Stomach (tissue), 8 donors: ENCODE measurements at regions not wholly inside any gene's neighbourhood (a gene's known extent, or its start where the extent isn't known, plus 50 kb on each side); places are given as distances from the start of the nearest gene placed in this dataset.

ENCODE experiments used
- DNase-seq, 2 donors: peaks; one replicate each; pipeline versions ENCODE4 v3.0.0 to v3.0.0-alpha.2; 2013 to 2019
- H3K27ac ChIP-seq, 5 donors: fragments of 200-600 bp in 4 of 5; sonication (generic) in 4 of 5; one replicate each; pipeline ENCODE4 v1.5.1; 2013 to 2019; ENCODE audit warnings: mild to moderate bottlenecking in 1 of 5, moderate library complexity in 1 of 5
- H3K27me3 ChIP-seq, 3 donors: fragments of 200-600 bp; sonication (generic); one replicate each; pipeline ENCODE4 v1.5.1; 2017 to 2019; ENCODE audit warnings: mixed run types in 1 of 3
- H3K36me3 ChIP-seq, 4 donors: fragments of 200-600 bp; sonication (generic); 1 replicate in 3 of 4; 2 replicates in 1 of 4; pipeline ENCODE4 v1.5.1; 2016 to 2019
- H3K4me1 ChIP-seq, 4 donors: fragments of 200-600 bp; sonication (generic); one replicate each; pipeline ENCODE4 v1.5.1; 2016 to 2019
- H3K4me3 ChIP-seq, 4 donors: fragments of 200-600 bp; sonication (generic) in 3 of 4; one replicate each; pipeline ENCODE4 v1.5.1; 2016 to 2019; ENCODE audit warnings: mild to moderate bottlenecking in 1 of 4
- H3K9me3 ChIP-seq, 4 donors: fragments of 200-600 bp; sonication (generic); one replicate each; pipeline ENCODE4 v1.5.1; 2016 to 2019
- EP300 ChIP-seq: sonication (generic); formaldehyde crosslinking; IDR thresholded peaks from one replicate; pipeline ENCODE4 v1.6.1; 2017; ENCODE audit warnings: antibody characterized with exemption
- POLR2A ChIP-seq, 4 donors: fragments of 450-650 bp; IDR thresholded peaks; one replicate each; pipeline ENCODE4 v1.6.1; 2016; ENCODE audit warnings: antibody characterized with exemption in 4 of 4, control low read depth in 2 of 4, mild to moderate bottlenecking in 1 of 4, moderate library complexity in 1 of 4
- POLR2AphosphoS5 ChIP-seq, 3 donors: sonication (generic); formaldehyde crosslinking; IDR thresholded peaks; one replicate each; pipeline ENCODE4 v1.6.1; 2016; ENCODE audit warnings: antibody characterized with exemption in 3 of 3
- WGBS, 5 donors: extraction: QIAGEN DNeasy Blood & Tissue Kit in 3 of 5; methylation state at CpG; one replicate each; pipeline versions ENCODE4 v1.1.5 to v1.1.7; 2013 to 2018; 5-methylcytosine and 5-hydroxymethylcytosine counted together
- intact Hi-C: fragments of 100-400 bp; cut with DNase I; formaldehyde crosslinking; loops from one replicate; pipeline ENCODE4 v1.15.1; 2023; ENCODE audit warnings: low total_unique reads
- TF ChIP-seq, protein P1 (sequence below), 7 experiments: fragments of 450-650 bp in 4 of 7; fragments of 200-600 bp in 3 of 7; sonication (generic) in 3 of 7; IDR thresholded peaks; one replicate each; pipeline ENCODE4 v1.5.1; 2016 to 2019; ENCODE audit warnings: antibody characterized with exemption in 7 of 7, control low read depth in 2 of 7, mild to moderate bottlenecking in 1 of 7
- donor health status: healthy with polysubstance abuse.
- donor health status: Bipolar disorder and iron deficiency.
- donor health status: healthy.

DNA sequence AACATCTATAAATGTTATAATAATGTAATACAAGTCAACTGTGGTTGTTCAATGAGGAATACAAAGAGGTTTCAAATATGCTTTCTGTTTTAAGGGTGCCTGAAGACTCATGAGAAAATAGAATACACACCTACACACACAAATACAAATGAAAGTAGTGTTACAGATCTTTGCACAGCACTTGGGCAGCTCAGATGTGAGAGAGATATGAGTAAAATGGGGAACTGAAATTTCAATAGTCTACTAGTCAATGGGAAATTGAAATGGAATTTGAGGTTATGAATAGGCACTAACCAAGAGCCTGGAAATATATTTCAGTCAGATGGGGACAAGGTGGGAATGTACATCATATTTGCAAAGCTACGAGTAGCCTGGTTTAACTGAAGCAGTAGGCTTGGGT lies 96.6 kb downstream of the ISL1 start:
- no peaks in the 10 kb centered on the region for H3K27me3 ChIP-seq
- intact Hi-C loops, result no loop called here
- H3K36me3 ChIP-seq, result no peaks in the 10 kb centered on the region
- no peak for DNase-seq
- H3K4me3 ChIP-seq, result no peak overlapping the region
- no peaks in the 10 kb centered on the region for H3K4me1 ChIP-seq
- H3K9me3 ChIP-seq, result no peaks in the 10 kb centered on the region
- TF ChIP-seq, protein P1, sequence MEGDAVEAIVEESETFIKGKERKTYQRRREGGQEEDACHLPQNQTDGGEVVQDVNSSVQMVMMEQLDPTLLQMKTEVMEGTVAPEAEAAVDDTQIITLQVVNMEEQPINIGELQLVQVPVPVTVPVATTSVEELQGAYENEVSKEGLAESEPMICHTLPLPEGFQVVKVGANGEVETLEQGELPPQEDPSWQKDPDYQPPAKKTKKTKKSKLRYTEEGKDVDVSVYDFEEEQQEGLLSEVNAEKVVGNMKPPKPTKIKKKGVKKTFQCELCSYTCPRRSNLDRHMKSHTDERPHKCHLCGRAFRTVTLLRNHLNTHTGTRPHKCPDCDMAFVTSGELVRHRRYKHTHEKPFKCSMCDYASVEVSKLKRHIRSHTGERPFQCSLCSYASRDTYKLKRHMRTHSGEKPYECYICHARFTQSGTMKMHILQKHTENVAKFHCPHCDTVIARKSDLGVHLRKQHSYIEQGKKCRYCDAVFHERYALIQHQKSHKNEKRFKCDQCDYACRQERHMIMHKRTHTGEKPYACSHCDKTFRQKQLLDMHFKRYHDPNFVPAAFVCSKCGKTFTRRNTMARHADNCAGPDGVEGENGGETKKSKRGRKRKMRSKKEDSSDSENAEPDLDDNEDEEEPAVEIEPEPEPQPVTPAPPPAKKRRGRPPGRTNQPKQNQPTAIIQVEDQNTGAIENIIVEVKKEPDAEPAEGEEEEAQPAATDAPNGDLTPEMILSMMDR (IDR thresholded peaks at IDR 0.05), result no peak
- TF ChIP-seq POLR2A (IDR thresholded peaks at IDR 0.05) (no peak), EP300 (no peak), POLR2AphosphoS5 (IDR thresholded peaks at IDR 0.05) (no peak)
- WGBS, 5 donors, result 82 to 100% (median 93%) methylated on average over 1 of the region's 1 CpG
- no peak overlapping the region for H3K27ac ChIP-seq

DNA sequence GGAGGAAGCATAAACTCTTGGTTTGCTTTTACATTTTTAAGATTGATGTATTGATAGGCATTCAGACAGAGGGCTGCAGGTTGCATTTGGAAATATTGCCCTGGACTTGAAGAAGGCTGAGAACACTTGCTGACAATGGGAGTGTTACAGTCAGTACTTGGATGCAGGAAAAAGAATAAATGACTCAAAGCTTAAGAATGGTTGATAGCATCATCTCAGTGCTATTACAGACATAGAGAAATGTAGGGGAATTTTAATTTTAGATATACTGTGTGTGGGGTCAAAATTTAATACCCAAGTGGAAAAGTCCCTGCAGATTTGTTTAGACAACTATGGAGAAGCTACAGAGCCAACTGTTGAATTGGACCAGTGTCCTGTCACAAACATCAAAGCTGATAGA lies 101.1 kb downstream of the ISL1 start:
- Histone ChIP-seq H3K4me1 (no peaks in the 10 kb centered on the region), H3K36me3 (no peaks in the 10 kb centered on the region), H3K27ac (no peak overlapping the region), H3K27me3 (no peaks in the 10 kb centered on the region), H3K4me3 (no peak overlapping the region), H3K9me3 (no peaks in the 10 kb centered on the region)
- DNase-seq, result no peak
- no peak for TF ChIP-seq POLR2A (IDR thresholded peaks at IDR 0.05)
- TF ChIP-seq, protein P1 (IDR thresholded peaks at IDR 0.05), result no peak
- TF ChIP-seq EP300, result no peak
- TF ChIP-seq POLR2AphosphoS5 (IDR thresholded peaks at IDR 0.05), result no peak
- intact Hi-C loops, result no loop called here

DNA sequence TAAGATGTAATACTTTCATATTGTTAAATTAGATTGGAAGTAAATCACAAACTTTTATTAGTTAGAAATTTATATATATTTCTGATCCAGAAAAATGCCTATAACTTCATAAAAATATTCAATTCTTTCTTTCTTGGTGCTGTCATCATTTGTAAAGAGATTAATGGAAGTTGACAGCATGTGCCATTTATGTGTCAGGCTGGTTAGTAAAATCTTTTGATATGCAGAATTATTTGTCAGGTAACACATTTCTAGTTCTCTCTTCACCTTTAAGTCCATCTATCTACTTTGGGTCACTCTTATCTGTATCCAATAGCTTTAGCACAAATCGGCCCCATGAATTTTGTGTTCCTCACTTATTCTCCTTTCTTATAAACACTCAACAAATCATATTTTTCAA lies 102.9 kb downstream of the ISL1 start:
- no peaks in the 10 kb centered on the region for H3K27me3 ChIP-seq
- intact Hi-C loops, result no loop called here
- TF ChIP-seq EP300, result no peak
- TF ChIP-seq, protein P1 (IDR thresholded peaks at IDR 0.05), result no peak
- no peak for TF ChIP-seq POLR2A (IDR thresholded peaks at IDR 0.05)
- TF ChIP-seq POLR2AphosphoS5 (IDR thresholded peaks at IDR 0.05), result no peak
- no peaks in the 10 kb centered on the region for H3K4me1 ChIP-seq
- no peak overlapping the region for H3K27ac ChIP-seq
- no peak for DNase-seq
- 75 to 96% (median 89%) methylated on average over 1 of the region's 1 CpG for WGBS, 5 donors
- no peaks in the 10 kb centered on the region for H3K36me3 ChIP-seq
- H3K9me3 ChIP-seq, result no peaks in the 10 kb centered on the region
- no peak overlapping the region for H3K4me3 ChIP-seq

DNA sequence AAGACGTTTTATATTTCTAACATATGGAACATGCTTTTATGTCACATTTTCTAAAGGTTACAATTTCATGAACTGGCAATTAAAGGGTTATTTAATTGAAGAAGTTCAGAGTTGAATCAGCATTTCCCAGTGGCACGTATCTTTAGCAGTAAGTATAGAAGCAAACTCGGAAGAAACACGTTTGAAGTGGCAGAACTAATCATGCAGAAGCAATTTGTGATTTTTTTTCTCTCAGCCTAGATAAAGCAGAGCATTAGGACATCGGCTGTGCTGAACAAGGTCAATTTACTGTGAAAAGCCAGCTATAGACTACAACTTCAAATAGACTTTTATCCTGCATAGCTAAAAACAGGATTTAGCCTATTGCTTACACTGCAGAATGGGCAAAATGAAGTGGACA lies 104.7 kb downstream of the ISL1 start:
- Histone ChIP-seq H3K36me3 (no peaks in the 10 kb centered on the region), H3K9me3 (no peaks in the 10 kb centered on the region), H3K4me1 (no peaks in the 10 kb centered on the region), H3K4me3 (no peak overlapping the region), H3K27ac (no peak overlapping the region), H3K27me3 (no peaks in the 10 kb centered on the region)
- TF ChIP-seq POLR2AphosphoS5 (IDR thresholded peaks at IDR 0.05), result no peak
- TF ChIP-seq, protein P1 (IDR thresholded peaks at IDR 0.05), result no peak
- no peak for TF ChIP-seq EP300
- no peak for TF ChIP-seq POLR2A (IDR thresholded peaks at IDR 0.05)
- intact Hi-C loops, result no loop called here
- peak in 1 of 2 donors; percentile 15 for DNase-seq
- WGBS, 5 donors, result 15 to 24% (median 22%) methylated on average over 5 of the region's 5 CpGs
